Colonic mucosa (tissue), 4 donors: ENCODE measurements at regions not wholly inside any gene's neighbourhood (a gene's known extent, or its start where the extent isn't known, plus 50 kb on each side); places are given as distances from the start of the nearest gene placed in this dataset.

ENCODE experiments used
- DNase-seq: peaks from one replicate; pipeline ENCODE4 v3.0.0-alpha.2; 2020
- H3K27ac ChIP-seq: fragments of 200-600 bp; one replicate; pipeline ENCODE4 v1.8.0; 2021
- H3K27me3 ChIP-seq: fragments of 200-600 bp; one replicate; pipeline ENCODE4 v1.8.0; 2021
- H3K36me3 ChIP-seq: fragments of 200-600 bp; one replicate; pipeline ENCODE4 v1.8.0; 2021
- H3K4me1 ChIP-seq: fragments of 200-600 bp; one replicate; pipeline ENCODE4 v1.8.0; 2021; ENCODE audit warnings: mild to moderate bottlenecking
- H3K4me3 ChIP-seq: fragments of 200-600 bp; one replicate; pipeline ENCODE4 v1.8.0; 2021
- H3K9ac ChIP-seq, 2 donors: one replicate each; pipeline ENCODE4 v1.7.0; 2013; ENCODE audit warnings: control low read depth in 2 of 2, low read depth in 2 of 2, low read length in 2 of 2
- H3K9me3 ChIP-seq: fragments of 200-600 bp; one replicate; pipeline ENCODE4 v1.8.0; 2021
- intact Hi-C: fragments of 100-400 bp; cut with DNase I; formaldehyde crosslinking; loops from one replicate; pipeline ENCODE4 v1.14.1; 2022
- TF ChIP-seq, protein P1 (sequence below): fragments of 200-600 bp; IDR thresholded peaks from one replicate; pipeline ENCODE4 v1.8.0; 2022; ENCODE audit warnings: antibody characterized with exemption, mild to moderate bottlenecking
- donor health status: healthy.
- donor health status: DM: no; HTN: no; CAD: no.
- donor health status: DM: no; HTN: no; CAD: no.

DNA sequence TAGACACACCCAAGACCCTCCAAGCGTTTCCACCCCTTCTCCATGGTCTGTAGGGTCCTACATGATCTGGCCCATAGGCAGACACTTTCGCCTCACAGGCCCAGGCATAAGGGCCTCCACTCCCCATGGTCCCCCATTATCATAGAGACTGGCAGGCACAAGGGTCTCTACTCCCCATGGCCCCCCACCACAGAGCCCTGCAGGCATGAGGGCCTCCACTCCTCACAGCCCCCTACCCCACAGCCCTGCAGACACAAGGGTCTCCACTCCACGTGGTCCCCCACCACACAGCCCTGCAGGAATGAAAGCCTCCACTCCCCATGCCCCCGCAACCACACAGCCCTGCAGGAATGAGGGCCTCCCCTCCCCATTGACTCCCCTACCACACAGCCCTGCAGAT lies 159.7 kb upstream of the AGAP1 start:
- no peak overlapping the region for H3K4me3 ChIP-seq
- no peak overlapping the region for H3K27ac ChIP-seq
- H3K27me3 ChIP-seq, result no peaks in the 10 kb centered on the region
- H3K9me3 ChIP-seq, result no peaks in the 10 kb centered on the region
- no peak for DNase-seq
- H3K36me3 ChIP-seq, result no peaks in the 10 kb centered on the region
- no peak overlapping the region for H3K9ac ChIP-seq
- H3K4me1 ChIP-seq, result no peaks in the 10 kb centered on the region
- TF ChIP-seq, protein P1, sequence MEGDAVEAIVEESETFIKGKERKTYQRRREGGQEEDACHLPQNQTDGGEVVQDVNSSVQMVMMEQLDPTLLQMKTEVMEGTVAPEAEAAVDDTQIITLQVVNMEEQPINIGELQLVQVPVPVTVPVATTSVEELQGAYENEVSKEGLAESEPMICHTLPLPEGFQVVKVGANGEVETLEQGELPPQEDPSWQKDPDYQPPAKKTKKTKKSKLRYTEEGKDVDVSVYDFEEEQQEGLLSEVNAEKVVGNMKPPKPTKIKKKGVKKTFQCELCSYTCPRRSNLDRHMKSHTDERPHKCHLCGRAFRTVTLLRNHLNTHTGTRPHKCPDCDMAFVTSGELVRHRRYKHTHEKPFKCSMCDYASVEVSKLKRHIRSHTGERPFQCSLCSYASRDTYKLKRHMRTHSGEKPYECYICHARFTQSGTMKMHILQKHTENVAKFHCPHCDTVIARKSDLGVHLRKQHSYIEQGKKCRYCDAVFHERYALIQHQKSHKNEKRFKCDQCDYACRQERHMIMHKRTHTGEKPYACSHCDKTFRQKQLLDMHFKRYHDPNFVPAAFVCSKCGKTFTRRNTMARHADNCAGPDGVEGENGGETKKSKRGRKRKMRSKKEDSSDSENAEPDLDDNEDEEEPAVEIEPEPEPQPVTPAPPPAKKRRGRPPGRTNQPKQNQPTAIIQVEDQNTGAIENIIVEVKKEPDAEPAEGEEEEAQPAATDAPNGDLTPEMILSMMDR, result no peak
- intact Hi-C loops, result no loop called here

DNA sequence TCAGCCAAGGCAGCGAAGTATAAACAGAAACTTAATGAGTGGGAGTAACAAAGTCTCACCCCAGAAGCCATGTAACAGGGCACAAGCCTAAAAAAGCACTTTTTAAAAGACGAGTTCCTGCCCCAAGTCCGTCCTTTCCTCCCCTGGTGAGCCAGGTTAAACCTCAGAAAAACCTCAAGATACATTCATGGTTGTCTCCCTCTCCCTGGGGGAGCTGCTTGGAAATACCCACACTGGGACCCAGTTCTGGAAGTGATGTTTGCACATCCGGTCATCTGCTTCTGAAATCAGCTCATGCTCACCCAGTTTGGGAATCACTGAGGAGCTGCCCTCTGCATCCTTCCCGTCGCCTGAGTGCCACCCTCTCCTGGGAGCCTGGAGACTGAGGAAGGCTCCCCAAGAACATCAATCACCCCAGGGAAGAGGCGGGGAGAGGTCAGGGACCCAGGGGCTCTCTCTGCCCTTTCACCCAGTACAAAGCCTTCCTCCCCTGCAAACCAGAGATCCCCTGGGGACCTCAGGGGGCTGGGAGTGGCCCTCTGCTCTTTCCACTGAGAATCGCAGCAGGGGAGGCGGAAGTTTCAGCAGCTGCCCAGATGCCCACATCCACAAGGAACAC lies 150.6 kb upstream of the AGAP1 start:
- H3K27ac ChIP-seq, result no peak overlapping the region

DNA sequence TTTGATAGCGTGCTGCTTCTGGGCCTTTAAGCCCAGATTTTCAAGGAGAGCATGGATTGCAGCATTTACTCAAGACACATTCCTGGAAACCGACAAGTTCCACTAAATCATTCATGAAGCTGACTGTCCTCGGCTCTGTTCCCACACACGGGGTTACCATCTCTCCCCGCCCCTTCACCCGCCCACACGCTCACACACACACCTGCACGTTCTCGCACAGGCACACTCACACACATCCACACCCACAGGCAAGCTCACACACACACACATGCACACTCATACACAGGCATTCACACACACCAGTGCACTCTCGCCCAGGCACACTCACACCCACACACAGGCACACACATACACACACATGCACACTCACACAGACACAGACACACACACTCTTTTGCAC lies 150.0 kb upstream of the AGAP1 start:
- no peak for DNase-seq
- no peak overlapping the region for H3K27ac ChIP-seq
- intact Hi-C loops, result no loop called here

More for the DNA sequence above, 150.6 kb upstream of the AGAP1 start:
- Histone ChIP-seq H3K9me3 (no peaks in the 10 kb centered on the region), H3K4me1 (no peaks in the 10 kb centered on the region), H3K36me3 (no peaks in the 10 kb centered on the region), H3K4me3 (no peak overlapping the region), H3K9ac (no peak overlapping the region), H3K27me3 (no peaks in the 10 kb centered on the region)
- DNase-seq, result no peak
- TF ChIP-seq, protein P1, result no peak
- intact Hi-C loops, result no loop called here

DNA sequence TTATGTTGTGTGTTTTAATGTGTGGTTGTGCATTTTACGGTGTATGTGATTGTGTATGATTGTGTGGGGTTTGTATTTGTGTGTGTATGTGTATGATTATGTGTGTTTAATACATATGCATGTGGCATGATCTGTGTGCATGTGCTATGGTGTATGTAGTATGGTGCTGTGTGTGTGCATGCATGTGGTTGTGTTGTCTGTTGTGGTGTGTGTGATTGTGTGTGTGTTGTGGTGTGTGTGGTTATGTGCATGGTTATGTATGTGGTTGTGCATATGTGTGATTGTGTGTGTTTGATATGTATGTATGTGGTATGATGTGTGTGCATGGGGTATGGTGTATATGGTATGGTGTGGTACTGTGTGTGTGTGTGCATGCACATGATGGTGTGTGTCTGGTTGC lies 148.1 kb upstream of the AGAP1 start:
- intact Hi-C loops, result no loop called here
- TF ChIP-seq, protein P1, result no peak
- H3K4me3 ChIP-seq, result no peak overlapping the region
- no peak overlapping the region for H3K27ac ChIP-seq
- no peaks in the 10 kb centered on the region for H3K4me1 ChIP-seq
- no peaks in the 10 kb centered on the region for H3K27me3 ChIP-seq
- H3K36me3 ChIP-seq, result no peaks in the 10 kb centered on the region
- DNase-seq, result no peak
- H3K9ac ChIP-seq, result no peak overlapping the region
- H3K9me3 ChIP-seq, result no peaks in the 10 kb centered on the region

More for the DNA sequence above, 150.0 kb upstream of the AGAP1 start:
- Histone ChIP-seq H3K36me3 (no peaks in the 10 kb centered on the region), H3K4me3 (no peak overlapping the region), H3K27me3 (no peaks in the 10 kb centered on the region), H3K9ac (no peak overlapping the region), H3K9me3 (no peaks in the 10 kb centered on the region), H3K4me1 (no peaks in the 10 kb centered on the region)
- TF ChIP-seq, protein P1, result no peak

DNA sequence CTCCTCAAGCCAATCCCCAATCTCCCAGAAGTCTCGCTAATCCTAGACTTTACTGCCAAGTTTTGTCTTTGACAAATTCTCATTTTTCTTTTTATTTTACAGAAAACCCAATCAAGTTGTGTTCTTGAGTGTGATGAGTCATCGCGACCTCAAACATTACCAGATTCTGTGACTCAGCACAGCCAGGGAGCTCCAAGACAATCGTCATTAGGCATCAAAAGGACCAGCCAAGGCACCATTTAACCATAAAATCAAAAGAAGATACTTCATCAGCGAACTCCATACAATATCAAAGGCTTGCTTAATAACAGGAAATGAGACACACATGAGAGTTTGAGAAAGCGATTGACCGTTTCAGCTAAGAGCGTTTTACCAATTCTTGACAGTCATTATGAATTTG lies 146.2 kb upstream of the AGAP1 start:
- DNase-seq, result no peak
- no peaks in the 10 kb centered on the region for H3K27me3 ChIP-seq
- TF ChIP-seq, protein P1, result no peak
- no peak overlapping the region for H3K4me3 ChIP-seq
- no peak overlapping the region for H3K27ac ChIP-seq
- no peaks in the 10 kb centered on the region for H3K36me3 ChIP-seq
- H3K9ac ChIP-seq, result no peak overlapping the region
- intact Hi-C loops, result no loop called here
- no peaks in the 10 kb centered on the region for H3K9me3 ChIP-seq
- no peaks in the 10 kb centered on the region for H3K4me1 ChIP-seq
